Osteoblast (primary cell): ENCODE measurements at regions not wholly inside any gene's neighbourhood (a gene's known extent, or its start where the extent isn't known, plus 50 kb on each side); places are given as distances from the start of the nearest gene placed in this dataset.
"Not testable (repeated sequence)": the region's sequence is repeated elsewhere in the genome, so short reads cannot be mapped to it uniquely, and the experiment has no call there.

Source experiments
- DNase-seq: peaks from one replicate; pipeline ENCODE4 v3.0.0; 2011; ENCODE audit warnings: low spot score, mixed read lengths; ENCODE audit not compliant: insufficient read length; ENCODE audit errors: missing footprints
- H2AFZ ChIP-seq: 2 replicates; pipeline ENCODE4 v1.6.0; 2011; ENCODE audit warnings: mild to moderate bottlenecking, low read length
- H3K27ac ChIP-seq: 2 replicates; pipeline ENCODE4 v1.5.1; 2011; ENCODE audit warnings: mild to moderate bottlenecking, low read depth, low read length, moderate library complexity
- H3K27me3 ChIP-seq: 2 replicates; pipeline ENCODE4 v1.6.0; 2012; ENCODE audit warnings: mild to moderate bottlenecking, control low read depth, inconsistent platforms, low read length, moderate library complexity; ENCODE audit not compliant: insufficient read depth
- H3K36me3 ChIP-seq: 2 replicates; pipeline ENCODE4 v1.5.1; 2011; ENCODE audit warnings: mild to moderate bottlenecking, low read length, control low read depth, moderate library complexity; ENCODE audit not compliant: insufficient read depth
- H3K4me1 ChIP-seq: 2 replicates; pipeline ENCODE4 v1.5.1; 2011; ENCODE audit warnings: mild to moderate bottlenecking, low read length, control low read depth, moderate library complexity; ENCODE audit not compliant: insufficient read depth
- H3K4me2 ChIP-seq: 2 replicates; pipeline ENCODE4 v1.6.0; 2011; ENCODE audit warnings: mild to moderate bottlenecking, low read length; ENCODE audit not compliant: insufficient read depth
- H3K4me3 ChIP-seq: fragments of 200-600 bp; sonication (generic); 3 replicates; pipeline ENCODE4 v1.5.1; 2012; ENCODE audit warnings: mild to moderate bottlenecking, low read length, inconsistent platforms; ENCODE audit not compliant: insufficient read depth
- H3K79me2 ChIP-seq: 2 replicates; pipeline ENCODE4 v1.6.0; 2012; ENCODE audit warnings: mild to moderate bottlenecking, low read length, control low read depth, inconsistent platforms; ENCODE audit not compliant: insufficient read depth
- H3K9me3 ChIP-seq: 2 replicates; pipeline ENCODE4 v1.5.1; 2011; ENCODE audit warnings: low read depth, low read length, control low read depth
- H4K20me1 ChIP-seq: 2 replicates; pipeline ENCODE4 v1.6.0; 2012; ENCODE audit warnings: mild to moderate bottlenecking, low read length, control low read depth; ENCODE audit not compliant: insufficient read depth
- CTCF ChIP-seq: IDR thresholded peaks from 2 replicates; pipeline ENCODE4 v1.5.1; 2011; ENCODE audit warnings: mild to moderate bottlenecking, low read depth, low read length, moderate library complexity; ENCODE audit errors: extremely low read depth

- TF ChIP-seq CTCF: no peak
- no peak for DNase-seq
- Histone ChIP-seq H3K36me3 (no peaks in the 10 kb centered on the region), H3K79me2 (no peaks in the 10 kb centered on the region), H4K20me1 (no peaks in the 10 kb centered on the region), H3K27me3 (no peaks in the 10 kb centered on the region), H3K4me2 (no peak overlapping the region), H3K4me3 (no peak overlapping the region), H2AFZ (no peak overlapping the region), H3K4me1 (no peaks in the 10 kb centered on the region), H3K9me3 (no peaks in the 10 kb centered on the region), H3K27ac (no peak overlapping the region)
Observed at GRCh38 chr12:38120438-38120837, 196.1 kb upstream of the ALG10B start.

- not testable (repeated sequence) for H3K27ac ChIP-seq, H3K27me3 ChIP-seq, H3K79me2 ChIP-seq, H3K36me3 ChIP-seq, DNase-seq, H3K4me2 ChIP-seq, H4K20me1 ChIP-seq, H3K9me3 ChIP-seq, H2AFZ ChIP-seq, H3K4me1 ChIP-seq, H3K4me3 ChIP-seq
Observed at GRCh38 chr12:38123028-38123427, 193.5 kb upstream of the ALG10B start.

GRCh38 chr12:38123566-38124246 is 192.9 kb upstream of the ALG10B start:
- Histone ChIP-seq H3K27me3 (no peaks in the 10 kb centered on the region), H3K27ac (no peak overlapping the region), H3K79me2 (no peaks in the 10 kb centered on the region), H3K4me1 (no peaks in the 10 kb centered on the region), H3K36me3 (no peaks in the 10 kb centered on the region), H3K9me3 (no peaks in the 10 kb centered on the region), H3K4me2 (no peak overlapping the region), H3K4me3 (no peak overlapping the region), H2AFZ (no peak overlapping the region), H4K20me1 (no peaks in the 10 kb centered on the region)
- DNase-seq: no peak
- TF ChIP-seq CTCF: no peak

GRCh38 chr12:38124247-38125012 is 192.1 kb upstream of the ALG10B start:
- Histone ChIP-seq H3K4me1 (no peaks in the 10 kb centered on the region), H3K9me3 (no peaks in the 10 kb centered on the region), H3K79me2 (no peaks in the 10 kb centered on the region), H3K36me3 (no peaks in the 10 kb centered on the region), H3K27me3 (no peaks in the 10 kb centered on the region), H4K20me1 (no peaks in the 10 kb centered on the region), H3K4me3 (no peak overlapping the region), H3K4me2 (no peak overlapping the region), H3K27ac (no peak overlapping the region), H2AFZ (no peak overlapping the region)
- no peak for TF ChIP-seq CTCF
- DNase-seq: no peak
